Immature natural killer cell (primary cell): ENCODE measurements at regions not wholly inside any gene's neighbourhood (a gene's known extent, or its start where the extent isn't known, plus 50 kb on each side); places are given as distances from the start of the nearest gene placed in this dataset.

Experiments used
- DNase-seq, 3 donors: peaks; one replicate each; pipeline ENCODE4 v3.0.0; 2022; ENCODE audit warnings: mixed read lengths in 1 of 3
- H3K27ac Mint-ChIP-seq, 6 donors: one replicate each; pipeline ENCODE4 v1.8.0; 2020; ENCODE audit warnings: mixed read lengths in 6 of 6, mild to moderate bottlenecking in 5 of 6, inconsistent platforms in 4 of 6, moderate library complexity in 3 of 6
- H3K27me3 Mint-ChIP-seq, 3 donors: one replicate each; pipeline ENCODE4 v1.8.0; 2020 to 2021; ENCODE audit warnings: low read depth in 3 of 3, mild to moderate bottlenecking in 3 of 3, mixed read lengths in 3 of 3, moderate library complexity in 3 of 3, inconsistent platforms in 1 of 3
- H3K36me3 Mint-ChIP-seq, 3 donors: one replicate each; pipeline ENCODE4 v1.8.0; 2020; ENCODE audit warnings: mixed read lengths in 3 of 3, inconsistent platforms in 2 of 3, mild to moderate bottlenecking in 2 of 3
- H3K4me1 Mint-ChIP-seq, 2 donors: one replicate each; pipeline ENCODE4 v1.8.0; 2020; ENCODE audit warnings: inconsistent platforms in 2 of 2, mild to moderate bottlenecking in 2 of 2, mixed read lengths in 2 of 2, moderate library complexity in 1 of 2
- H3K4me3 Mint-ChIP-seq, 5 donors: one replicate each; pipeline ENCODE4 v1.8.0; 2020; ENCODE audit warnings: mild to moderate bottlenecking in 5 of 5, mixed read lengths in 5 of 5, inconsistent platforms in 3 of 5, moderate library complexity in 3 of 5
- H3K9me3 Mint-ChIP-seq, 6 donors: one replicate each; pipeline ENCODE4 v1.8.0; 2020; ENCODE audit warnings: mild to moderate bottlenecking in 6 of 6, mixed read lengths in 6 of 6, inconsistent platforms in 4 of 6, moderate library complexity in 3 of 6

DNA sequence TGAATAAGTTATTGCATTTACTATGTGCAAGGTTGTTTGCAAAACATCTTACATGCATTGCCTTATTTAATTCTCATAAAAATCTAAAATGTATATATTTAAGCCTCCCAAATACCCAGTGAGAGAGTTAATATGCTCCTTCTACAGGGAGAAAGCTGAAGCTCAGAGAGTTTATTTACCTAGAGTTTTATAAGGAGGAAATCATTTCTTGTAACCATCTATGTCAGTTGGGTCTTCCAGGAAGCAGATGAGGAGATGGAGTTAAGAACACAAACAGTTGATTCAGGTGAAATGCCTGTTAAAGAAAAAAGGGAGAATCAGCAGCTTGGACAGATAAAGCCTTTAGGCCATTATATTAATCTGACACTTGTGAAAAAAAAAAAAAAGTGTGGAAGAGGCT lies 62.6 kb upstream of the DHX40 start:
- Mint-ChIP-seq H3K27ac (no peak overlapping the region), H3K36me3 (no peaks in the 10 kb centered on the region), H3K27me3 (peaks cover 1 to 6% (median 4%) of the 10 kb centered on the region in 3 donors), H3K9me3 (no peaks in the 10 kb centered on the region), H3K4me3 (no peak overlapping the region), H3K4me1 (no peaks in the 10 kb centered on the region)
- DNase-seq = no peak

DNA sequence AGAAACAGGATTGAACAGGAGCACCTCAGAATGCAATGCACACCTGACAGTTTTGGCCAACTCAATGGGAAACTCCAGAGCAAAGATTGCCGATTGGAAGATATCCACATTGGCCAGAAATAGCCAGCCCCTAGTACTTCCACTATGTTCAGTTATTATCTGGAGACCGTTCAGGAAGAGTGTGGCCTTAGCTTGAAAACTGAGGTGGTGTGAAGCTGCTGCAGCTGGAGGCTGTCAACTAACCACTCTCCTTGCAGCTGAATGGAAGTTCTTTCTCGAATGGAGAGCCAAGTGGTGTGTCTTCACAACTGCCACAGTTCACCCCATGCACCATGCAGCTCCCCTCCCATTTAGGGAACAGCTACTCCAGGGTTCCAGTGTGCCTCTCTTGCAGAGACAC lies 61.9 kb upstream of the DHX40 start:
- Mint-ChIP-seq H3K4me3 (no peak overlapping the region), H3K36me3 (no peaks in the 10 kb centered on the region), H3K27ac (no peak overlapping the region), H3K4me1 (no peaks in the 10 kb centered on the region), H3K27me3 (peaks cover 1 to 6% (median 4%) of the 10 kb centered on the region in 3 donors), H3K9me3 (no peaks in the 10 kb centered on the region)
- no peak for DNase-seq

DNA sequence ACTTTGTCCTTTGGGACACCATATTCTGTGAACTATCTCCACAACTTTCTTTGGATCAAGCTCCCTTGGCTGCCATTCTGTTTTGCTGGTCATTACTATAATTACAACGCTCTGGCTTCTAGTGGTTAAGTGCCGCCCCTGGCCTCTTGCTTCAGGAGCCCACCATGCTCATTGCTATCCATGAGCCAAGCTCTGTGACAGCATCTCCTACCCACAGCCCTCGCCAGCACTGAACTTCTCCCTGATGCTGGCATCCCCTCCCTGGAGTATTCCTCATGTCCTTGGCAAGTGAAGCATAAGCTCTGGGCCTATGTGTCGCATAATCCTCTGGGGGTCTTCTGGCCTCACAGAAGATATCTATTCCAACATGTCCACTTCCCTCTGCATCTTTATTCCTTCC lies 60.6 kb upstream of the DHX40 start:
- peaks cover 1 to 4% (median 4%) of the 10 kb centered on the region in 3 donors for H3K27me3 Mint-ChIP-seq
- H3K27ac Mint-ChIP-seq = peak overlapping the region in 1 of 6 donors; percentile 5
- no peaks in the 10 kb centered on the region for H3K9me3 Mint-ChIP-seq
- no peak overlapping the region for H3K4me3 Mint-ChIP-seq
- H3K36me3 Mint-ChIP-seq = no peaks in the 10 kb centered on the region
- DNase-seq = no peak
- H3K4me1 Mint-ChIP-seq = no peaks in the 10 kb centered on the region

DNA sequence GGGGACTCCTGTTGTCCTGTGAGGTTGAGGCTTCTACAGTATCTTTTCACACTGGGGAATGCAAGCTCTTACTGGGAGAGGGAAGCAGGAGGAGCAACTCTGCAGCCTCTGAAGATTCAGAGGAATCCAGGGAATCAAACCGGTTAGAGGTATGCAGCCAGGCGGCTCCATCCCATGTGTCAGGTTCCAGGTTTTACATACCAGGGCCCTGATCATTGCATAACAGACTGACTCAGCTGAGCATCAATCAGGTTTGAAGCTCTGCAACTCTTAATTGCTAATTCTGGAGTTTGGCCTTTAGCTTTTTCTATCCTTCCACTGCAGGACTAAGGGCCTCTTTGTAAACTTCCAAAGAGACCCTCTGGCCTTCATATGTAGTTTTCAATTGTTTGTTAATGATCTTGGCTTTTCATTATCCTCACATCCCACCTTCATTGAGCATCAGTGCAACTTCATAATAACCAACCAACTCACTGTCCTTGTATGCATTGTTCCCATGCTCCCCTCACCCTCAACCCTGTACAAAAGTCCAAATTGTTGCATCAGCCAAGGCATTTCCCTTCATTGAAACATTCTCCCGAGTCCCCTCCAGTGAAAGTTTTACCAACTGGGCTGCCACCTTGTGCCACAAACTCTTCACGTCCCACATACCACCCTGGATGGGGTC lies 59.7 kb upstream of the DHX40 start:
- no peak overlapping the region for H3K4me3 Mint-ChIP-seq
- H3K4me1 Mint-ChIP-seq = no peaks in the 10 kb centered on the region
- H3K36me3 Mint-ChIP-seq = no peaks in the 10 kb centered on the region
- no peak for DNase-seq
- peaks cover 1 to 4% (median 4%) of the 10 kb centered on the region in 3 donors for H3K27me3 Mint-ChIP-seq
- no peak overlapping the region for H3K27ac Mint-ChIP-seq
- no peaks in the 10 kb centered on the region for H3K9me3 Mint-ChIP-seq

DNA sequence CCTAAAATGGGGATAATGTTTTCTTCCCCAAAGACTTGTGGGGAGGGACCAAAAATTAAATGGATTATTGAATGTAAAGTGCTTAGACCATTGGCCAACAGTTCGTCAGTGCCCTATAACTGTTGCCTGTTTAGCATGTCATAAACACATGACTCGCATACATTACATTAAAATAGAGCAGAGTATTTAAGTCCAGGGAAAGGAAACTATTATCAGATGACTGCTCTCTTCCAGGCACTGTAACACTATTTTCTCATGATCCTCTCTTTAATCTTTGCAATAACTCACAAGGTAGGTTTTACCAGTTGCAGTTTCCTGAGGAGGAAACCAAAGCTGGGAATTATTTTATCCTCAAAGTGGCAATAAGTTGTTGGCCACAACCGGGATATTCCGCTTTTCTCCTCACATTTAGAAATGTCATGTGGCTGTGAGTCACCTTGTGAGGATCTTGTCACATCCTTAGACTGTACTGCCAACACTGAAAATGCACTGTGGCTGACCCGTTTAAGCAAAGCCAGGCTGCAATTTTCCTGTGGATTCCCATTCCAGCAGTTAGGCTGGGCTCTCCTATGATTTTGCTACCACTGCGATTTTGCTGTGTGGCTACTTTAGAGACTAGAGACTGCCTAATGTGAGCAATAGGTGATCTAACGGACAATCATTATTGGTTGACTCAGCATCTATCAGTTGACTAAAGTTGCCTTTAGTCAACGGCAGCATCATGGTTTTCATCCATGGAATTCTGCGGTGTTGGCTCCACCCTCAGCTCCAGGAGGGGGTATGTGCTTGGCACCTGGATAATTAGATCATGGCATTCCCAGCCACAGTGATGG lies 58.3 kb upstream of the DHX40 start:
- no peaks in the 10 kb centered on the region for H3K9me3 Mint-ChIP-seq
- H3K4me1 Mint-ChIP-seq = no peaks in the 10 kb centered on the region

DNA sequence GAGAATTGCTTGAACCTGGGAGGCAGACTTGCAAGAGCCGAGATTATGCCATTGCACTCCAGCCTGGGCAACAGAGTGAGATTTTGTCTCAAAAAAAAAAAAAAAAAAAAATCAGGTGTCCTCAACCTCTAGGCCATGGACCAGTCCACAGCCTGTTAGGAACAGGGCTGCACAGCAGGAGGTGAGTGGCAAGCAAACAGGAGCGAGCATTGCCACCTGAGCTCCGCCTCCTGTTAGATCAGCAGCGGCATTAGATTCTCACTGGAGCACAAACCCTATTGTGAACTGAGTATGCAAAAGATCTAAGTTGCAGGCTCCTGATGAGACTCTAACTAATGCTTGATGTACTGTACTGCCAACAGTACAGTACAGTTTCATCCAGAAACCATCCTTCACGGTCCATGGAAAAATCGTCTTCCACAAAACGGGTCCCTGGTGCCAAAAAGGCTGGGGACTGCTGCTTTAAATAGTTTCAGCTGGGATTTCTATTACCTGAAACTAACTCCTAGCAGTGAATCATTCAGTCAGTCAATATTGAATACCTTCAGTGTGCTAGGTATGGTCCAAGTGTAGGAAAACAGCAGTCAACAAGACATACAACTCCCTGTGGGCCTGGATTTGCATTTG lies 56.3 kb upstream of the DHX40 start:
- no peak overlapping the region for H3K27ac Mint-ChIP-seq
- no peaks in the 10 kb centered on the region for H3K4me1 Mint-ChIP-seq
- DNase-seq = no peak
- H3K9me3 Mint-ChIP-seq = no peaks in the 10 kb centered on the region
- no peaks in the 10 kb centered on the region for H3K36me3 Mint-ChIP-seq
- H3K27me3 Mint-ChIP-seq = peaks cover 4 to 5% (median 4%) of the 10 kb centered on the region in 3 donors
- H3K4me3 Mint-ChIP-seq = no peak overlapping the region

More for the DNA sequence above, 58.3 kb upstream of the DHX40 start:
- no peak for DNase-seq
- H3K27me3 Mint-ChIP-seq = peaks cover 4 to 5% (median 4%) of the 10 kb centered on the region in 3 donors
- H3K27ac Mint-ChIP-seq = no peak overlapping the region
- no peak overlapping the region for H3K4me3 Mint-ChIP-seq
- H3K36me3 Mint-ChIP-seq = no peaks in the 10 kb centered on the region

DNA sequence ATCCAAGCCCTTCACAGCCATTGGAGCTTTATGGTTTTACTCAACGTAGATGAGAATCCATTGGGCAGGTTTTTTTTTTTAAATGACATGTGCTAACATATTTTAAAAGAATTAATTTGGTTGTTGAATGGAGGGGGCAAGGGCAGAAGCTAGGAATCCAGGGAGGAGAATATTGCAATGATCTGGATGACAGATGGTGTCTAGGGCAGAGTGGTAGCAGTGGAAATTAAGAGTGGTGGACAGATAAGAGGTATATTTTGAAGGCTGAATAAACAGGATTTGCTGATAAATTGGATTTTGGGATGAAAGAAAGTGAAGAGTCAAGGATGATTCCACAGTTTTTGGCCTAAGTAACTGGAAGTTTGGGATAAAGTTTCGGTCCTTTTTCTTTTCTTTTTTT lies 54.8 kb upstream of the DHX40 start:
- Mint-ChIP-seq H3K36me3 (no peaks in the 10 kb centered on the region), H3K27ac (no peak overlapping the region), H3K27me3 (peaks cover 0 to 5% (median 0%) of the 10 kb centered on the region in 3 donors), H3K4me3 (no peak overlapping the region), H3K4me1 (no peaks in the 10 kb centered on the region), H3K9me3 (no peaks in the 10 kb centered on the region)
- DNase-seq = no peak

DNA sequence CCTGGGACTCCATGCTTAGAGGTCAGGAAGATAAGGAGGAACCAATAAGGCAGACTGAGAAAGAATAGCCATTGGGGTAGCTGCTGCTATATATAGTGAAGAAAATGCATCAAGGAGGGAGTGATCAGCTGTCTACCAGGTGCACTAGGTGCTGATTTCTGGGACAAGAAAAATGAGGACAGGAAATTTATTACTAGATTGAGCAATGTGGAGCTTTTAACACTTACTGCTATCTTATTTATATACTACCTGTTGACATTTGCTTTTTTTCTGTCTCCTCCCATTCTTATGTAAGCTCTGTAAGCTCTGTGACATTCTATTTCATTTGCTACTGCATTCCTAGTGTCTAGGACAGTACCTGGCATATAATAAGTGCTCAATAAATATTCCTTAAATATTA lies 53.7 kb upstream of the DHX40 start:
- no peaks in the 10 kb centered on the region for H3K4me1 Mint-ChIP-seq
- H3K27me3 Mint-ChIP-seq = peaks cover 0 to 5% (median 4%) of the 10 kb centered on the region in 3 donors
- H3K36me3 Mint-ChIP-seq = no peaks in the 10 kb centered on the region
- no peak overlapping the region for H3K27ac Mint-ChIP-seq
- H3K4me3 Mint-ChIP-seq = no peak overlapping the region
- H3K9me3 Mint-ChIP-seq = no peaks in the 10 kb centered on the region
- no peak for DNase-seq

DNA sequence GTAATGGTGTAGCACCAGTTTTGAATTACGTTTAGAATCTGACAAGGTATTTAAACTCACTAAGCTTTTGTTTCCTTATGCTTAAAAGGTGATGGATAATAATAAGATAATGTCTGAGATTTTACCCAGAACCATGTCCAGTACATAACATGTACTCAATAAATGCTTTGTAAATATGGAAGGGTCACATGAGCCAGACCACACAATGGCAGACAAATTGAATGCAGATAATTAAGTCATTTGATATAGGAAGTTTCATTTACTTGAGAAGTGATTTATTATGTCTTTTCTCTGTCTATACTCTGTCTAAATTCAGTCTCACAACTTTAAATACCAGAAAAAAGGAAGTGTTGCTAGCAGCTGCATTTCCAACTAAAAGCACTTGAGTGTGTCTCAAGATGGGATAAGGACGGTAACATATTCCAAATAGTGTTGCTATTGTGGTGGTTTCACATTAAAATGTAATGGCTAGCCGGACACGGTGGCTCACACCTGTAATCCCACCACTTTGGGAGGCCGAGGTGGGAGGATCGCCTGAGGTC lies 52.5 kb upstream of the DHX40 start:
- no peak for DNase-seq
- no peaks in the 10 kb centered on the region for H3K36me3 Mint-ChIP-seq
- H3K9me3 Mint-ChIP-seq = no peaks in the 10 kb centered on the region
- no peak overlapping the region for H3K4me3 Mint-ChIP-seq
- no peak overlapping the region for H3K27ac Mint-ChIP-seq
- peaks cover 0 to 7% (median 5%) of the 10 kb centered on the region in 3 donors for H3K27me3 Mint-ChIP-seq
- no peaks in the 10 kb centered on the region for H3K4me1 Mint-ChIP-seq

DNA sequence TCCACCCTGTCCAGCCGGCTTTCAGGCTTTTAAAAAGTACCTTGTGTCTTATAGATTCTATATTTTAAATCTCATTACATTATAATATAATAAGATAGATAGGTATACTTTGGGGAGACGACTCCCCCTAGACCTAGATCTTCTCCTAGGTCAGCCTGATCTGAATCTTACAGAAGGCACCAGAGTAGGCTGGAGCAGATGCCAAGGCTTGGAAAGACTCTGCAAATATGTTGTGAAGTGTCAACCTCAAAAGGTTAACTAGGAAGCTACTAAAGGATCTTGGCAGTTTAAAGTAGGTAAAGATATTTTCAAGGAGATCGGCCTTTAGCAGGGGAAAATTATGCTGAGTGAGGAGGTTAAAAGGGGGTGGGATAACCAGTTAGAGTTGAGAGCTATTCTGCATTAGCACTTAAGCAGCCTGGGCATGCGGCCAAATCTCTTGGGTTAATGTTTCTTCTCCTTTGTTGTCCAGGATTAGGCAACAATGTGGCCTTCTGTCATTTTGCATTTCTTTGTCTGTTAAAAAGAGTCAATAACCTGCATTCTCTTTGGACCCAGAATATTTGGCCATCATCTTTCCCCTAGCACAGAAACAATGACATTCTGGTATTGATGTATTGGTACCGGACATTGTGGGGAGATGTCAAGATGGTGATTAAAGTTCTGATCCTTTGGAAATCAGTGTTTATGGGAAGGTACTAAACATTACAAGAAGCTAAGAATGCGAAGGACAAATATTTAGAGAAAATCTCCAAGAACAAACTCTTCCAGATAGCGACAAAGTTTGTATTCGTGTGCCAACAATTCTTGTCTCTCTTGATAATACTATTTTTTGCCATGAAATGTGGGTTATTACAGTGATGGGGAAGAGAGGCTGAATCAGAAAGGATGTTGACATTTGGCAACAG lies 51.2 kb upstream of the DHX40 start:
- H3K27me3 Mint-ChIP-seq = peaks cover 0 to 7% (median 5%) of the 10 kb centered on the region in 3 donors
- H3K36me3 Mint-ChIP-seq = no peaks in the 10 kb centered on the region
- no peak for DNase-seq
- H3K9me3 Mint-ChIP-seq = no peaks in the 10 kb centered on the region
- H3K27ac Mint-ChIP-seq = no peak overlapping the region
- no peak overlapping the region for H3K4me3 Mint-ChIP-seq
- no peaks in the 10 kb centered on the region for H3K4me1 Mint-ChIP-seq
